CD1c-positive myeloid dendritic cell (primary cell): ENCODE measurements at regions not wholly inside any gene's neighbourhood (a gene's known extent, or its start where the extent isn't known, plus 50 kb on each side); places are given as distances from the start of the nearest gene placed in this dataset.
"Not testable (repeated sequence)": the region's sequence is repeated elsewhere in the genome, so short reads cannot be mapped to it uniquely, and the experiment has no call there.

ENCODE experiments used
- DNase-seq: peaks from one replicate; pipeline ENCODE4 v3.0.0-alpha.2; 2016; ENCODE audit errors: extremely low spot score

DNA sequence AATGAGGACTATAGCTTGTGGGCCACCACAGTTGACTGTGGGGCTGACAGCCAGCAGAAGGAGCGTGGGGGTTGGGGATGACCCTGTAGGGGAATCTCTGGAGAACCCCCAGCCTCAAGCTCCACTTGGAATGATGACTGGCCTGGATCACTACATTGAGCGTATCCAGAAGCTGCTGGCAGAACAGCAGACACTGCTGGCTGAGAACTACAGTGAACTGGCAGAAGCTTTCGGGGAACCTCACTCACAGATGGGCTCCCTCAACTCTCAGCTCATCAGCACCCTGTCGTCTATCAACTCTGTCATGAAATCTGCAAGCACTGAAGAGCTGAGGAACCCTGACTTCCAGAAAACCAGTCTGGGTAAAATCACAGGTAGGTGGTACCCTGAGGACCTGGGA lies 128.4 kb upstream of the DMRT1 start:
- no peak for DNase-seq

DNA sequence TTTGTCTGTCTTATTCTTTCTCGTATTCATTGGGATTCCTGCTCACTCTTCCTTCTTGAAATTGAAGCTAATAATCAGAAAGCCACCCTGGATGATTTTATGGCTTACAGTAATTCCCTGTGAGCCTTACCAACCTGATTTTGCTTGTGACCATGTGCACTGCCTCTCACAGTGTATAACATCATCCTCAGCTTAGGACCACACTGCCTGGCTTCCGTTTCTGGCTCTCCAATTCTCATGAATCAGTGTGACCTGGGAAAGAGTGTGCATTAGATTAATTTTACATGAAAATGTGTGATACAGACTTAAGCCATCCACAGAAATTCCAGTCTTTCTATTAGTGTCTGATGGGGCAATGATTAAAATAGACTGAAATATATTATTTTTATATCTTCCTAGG lies 126.8 kb upstream of the DMRT1 start:
- DNase-seq = no peak

DNA sequence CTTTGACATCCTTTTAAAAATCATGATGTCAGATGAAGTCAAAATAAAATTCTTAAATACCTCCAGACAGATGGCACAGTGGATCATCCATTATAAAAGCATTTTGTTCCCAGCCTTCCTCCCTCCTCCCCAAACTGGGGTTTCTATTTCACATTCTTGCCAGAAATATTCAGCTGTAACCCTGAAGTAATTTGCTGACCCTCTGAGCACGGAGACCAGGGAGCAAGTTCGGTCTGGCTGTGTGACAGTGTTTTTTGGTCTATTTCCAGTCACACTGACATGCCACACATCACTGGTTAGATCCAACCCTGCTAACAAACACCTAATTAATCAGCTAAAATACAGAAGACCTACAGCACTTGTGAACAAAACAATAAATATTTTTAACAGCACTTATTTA lies 126.2 kb upstream of the DMRT1 start:
- DNase-seq = no peak

DNA sequence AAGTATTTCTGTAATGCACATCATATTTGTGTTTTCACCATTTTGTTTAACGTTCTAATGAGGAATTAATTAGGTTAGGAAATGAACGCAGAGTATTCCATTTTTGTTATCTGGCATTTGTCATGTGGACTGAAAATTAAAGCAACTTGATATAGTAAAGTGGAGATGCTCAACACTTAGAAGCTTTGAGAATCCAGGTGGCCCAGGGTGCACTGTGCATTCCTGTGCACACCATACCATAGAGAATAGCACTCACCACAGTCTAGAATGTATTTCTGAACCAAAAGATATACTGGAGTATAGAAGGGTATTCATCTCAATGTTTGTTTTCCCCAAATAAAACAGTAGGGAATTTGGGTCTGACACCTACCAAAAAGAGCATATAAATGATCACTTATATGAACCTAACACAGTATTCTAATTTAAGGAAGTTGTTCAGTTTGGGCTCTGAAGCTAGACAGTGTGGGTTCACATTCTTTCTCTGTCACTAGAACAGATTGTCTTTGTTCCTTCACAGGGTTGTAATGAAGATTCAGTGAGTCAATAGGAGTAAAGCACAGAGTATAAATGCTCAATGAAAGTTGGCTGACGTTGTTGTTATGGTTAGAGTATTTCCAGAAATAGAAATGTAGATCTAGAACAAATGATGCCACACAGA lies 125.6 kb upstream of the DMRT1 start:
- DNase-seq = no peak

DNA sequence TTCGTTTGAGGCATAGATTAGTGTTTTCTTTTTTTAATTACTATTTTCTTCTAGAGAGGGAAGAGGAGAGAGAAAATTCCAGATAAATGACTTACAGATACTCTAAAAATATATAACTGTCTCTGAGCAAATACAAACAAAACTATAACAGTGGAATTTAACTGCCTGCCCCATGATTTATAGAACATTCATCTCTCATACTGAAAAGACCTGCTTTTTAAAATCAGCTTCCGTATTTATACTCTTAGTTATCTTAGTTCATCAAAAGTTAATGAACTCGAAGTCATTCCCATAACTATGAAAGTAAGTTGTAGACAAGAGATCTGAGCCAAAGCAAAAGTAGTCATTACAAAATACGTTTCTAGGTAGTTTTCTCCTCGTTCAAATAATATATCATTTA lies 123.8 kb upstream of the DMRT1 start:
- no peak for DNase-seq

DNA sequence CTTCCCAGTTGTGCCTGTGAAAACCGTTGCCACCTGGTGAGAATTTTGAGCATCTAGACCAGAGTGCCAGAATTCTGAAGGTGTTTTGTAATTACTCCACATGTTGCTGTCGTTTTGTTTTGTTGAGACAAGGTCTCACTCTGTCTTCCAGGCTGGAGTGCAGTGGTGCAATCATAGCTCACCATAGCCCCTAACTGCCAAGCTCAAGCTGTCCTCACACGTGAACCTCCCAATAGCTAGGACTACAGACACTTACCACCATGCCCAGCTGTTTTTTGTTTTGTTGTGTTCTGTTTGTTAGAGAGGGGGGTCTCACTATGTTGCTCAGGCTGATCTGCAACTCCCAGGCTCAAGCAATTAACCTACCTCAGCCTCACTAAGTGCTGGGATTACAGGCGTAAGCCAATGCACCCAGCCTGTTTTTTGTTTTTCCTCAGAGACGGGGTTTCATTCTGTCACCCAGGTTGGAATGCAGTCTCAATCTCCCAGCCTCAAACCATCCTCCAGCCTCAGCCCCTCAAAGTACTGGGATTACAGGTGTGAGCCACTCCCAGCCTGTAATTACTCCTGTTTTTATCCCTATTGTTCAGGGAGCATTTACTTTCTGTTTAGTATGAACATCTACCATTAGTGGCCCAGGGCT lies 121.1 kb upstream of the DMRT1 start:
- DNase-seq = no peak

DNA sequence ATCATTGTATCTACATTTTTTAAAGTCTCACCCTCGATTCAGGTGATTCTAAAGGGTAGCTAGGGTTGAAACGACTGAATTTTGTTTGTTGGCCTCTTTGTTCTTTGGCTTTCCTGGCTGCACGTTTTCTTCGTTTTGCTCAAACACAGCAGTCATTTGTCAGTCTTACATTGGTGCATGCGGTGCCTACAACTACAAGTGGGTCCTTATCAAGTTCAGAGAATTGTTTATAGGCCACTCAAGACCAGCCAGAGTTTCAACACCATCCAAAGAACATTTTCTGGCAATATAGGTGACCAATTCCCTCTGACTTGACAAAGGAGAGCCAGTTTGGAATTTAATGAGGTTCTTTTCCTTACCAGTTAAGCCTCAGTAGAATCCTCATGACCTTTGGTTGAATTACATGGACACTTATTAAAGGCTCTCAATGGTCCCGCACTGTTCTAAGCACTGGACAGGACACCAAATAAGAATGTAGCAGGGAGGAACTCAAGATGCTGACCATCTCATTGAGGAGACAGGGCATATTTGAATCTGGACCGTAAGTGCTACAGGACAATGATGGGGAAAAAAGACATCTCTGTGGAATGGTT lies 119.0 kb upstream of the DMRT1 start:
- DNase-seq = no peak

DNA sequence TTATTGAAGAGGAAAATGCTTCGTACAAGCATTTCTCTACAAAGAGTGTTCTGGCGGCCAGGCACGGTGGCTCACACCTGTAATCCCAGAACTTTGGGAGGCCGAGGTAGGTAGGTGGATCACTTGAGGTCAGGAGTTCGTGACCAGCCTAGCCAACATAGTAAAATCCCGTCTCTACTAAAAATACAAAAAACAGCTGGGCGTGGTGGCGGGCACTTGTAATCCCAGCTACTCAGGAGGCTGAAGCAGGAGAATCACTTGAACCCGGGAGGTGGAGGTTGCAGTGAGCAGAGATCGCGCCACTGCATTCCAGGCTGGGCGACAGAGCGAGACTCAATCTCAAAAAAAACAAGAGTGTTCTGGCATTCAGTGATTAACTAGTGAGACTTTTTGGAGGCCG lies 117.0 kb upstream of the DMRT1 start:
- not testable (repeated sequence) for DNase-seq

DNA sequence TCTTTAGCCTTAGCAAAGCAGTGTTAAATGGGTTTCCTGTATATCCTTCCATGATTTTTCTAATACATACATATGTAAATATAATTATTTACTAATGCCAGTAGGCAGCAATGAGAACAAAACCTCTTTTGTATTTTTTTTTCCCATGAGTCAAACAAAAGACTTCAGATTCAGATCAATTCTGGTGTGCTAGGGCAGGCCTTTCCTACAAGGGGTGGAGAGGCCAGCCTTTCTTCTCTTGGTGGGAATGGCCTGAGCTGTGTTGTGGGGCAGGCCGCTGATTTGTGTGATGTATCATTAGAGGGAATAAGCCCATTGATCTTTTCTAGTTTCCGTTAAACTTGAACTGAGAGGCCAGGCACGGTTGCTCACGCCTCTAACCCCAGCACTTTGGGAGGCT lies 115.5 kb upstream of the DMRT1 start:
- no peak for DNase-seq

DNA sequence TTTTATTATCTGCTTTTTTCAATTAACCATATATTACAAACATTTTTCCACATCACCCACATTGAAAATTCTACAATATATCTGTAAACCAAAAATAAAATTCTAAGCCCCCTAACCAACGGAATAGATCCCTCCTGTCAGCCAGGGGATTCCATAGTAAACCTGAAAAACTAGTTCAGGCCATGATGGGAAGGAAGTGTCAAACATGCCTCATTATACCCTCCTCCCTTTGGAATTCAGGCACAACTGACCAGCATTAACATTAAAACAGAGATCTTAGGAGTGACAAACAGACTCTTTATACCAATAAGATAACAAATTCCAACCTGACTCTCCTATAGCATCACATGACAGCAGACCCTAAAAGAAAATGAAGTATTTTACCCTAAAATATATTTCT lies 113.7 kb upstream of the DMRT1 start:
- no peak for DNase-seq

DNA sequence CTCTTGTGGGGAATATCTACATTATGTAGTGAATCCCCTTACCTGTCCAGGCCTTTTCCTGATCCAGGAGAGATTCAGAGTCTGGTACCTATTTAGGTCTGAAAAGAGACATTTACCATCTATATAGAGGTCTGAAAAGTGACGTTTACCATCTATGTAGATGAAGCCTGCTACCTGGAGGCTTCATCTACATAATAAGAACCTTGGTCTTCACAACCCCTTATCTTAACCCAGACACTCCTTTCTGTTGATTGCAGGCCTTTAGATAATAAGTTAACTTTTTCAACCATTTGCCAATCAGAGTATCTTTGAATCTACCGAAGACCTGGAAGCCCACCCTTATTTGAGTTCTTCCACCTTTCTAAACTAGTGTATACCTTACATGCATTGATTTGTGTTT lies 113.0 kb upstream of the DMRT1 start:
- no peak for DNase-seq

DNA sequence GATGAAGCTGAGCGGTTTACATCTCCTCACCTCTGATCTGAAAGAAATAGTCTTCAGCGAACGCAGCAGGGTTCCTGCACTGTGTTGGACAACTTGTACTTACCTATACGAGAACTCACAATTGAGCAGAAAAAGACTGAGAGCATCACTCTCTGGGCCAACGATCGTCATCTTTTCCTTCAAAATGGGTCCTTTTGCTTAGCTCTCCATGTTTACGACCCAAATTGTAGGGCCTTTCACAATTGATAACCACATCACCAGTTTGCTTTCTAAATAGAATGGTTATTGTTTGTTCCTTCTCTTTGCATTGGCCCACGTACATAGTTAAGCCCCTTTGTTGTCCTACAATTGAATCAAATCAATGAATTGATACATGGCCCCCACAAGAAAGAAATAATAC lies 110.0 kb upstream of the DMRT1 start:
- DNase-seq = no peak

DNA sequence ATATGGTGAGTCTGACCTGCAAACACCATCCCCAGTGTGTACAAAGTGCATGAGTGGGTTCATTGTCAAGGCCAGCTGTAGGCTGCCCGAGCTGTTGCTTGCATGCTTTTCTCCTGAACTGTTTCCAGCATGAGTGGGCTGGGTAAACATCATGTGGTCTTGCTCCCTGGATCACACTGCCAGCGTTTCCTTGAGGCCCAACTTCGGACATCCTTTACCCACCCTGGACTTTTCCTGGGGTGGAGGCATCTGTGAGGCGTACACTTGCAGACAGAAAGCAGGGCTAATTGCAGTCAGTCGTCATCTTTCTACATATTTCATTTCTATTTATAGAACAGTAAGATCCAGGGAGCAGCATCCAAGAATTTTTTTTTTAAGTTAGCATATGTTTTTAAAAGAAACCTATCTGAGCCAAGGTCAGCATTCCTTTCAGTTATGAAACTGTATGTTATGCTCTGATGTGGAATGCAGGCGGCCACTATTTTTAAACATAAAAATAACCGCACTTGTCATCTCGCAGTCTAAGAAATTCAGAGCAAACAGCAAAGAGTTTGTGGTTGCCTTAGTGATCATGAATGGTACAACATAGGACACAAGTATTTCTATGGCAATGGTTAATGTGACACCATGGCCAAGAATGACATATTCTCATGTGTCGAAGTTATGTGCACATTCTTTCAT lies 106.5 kb upstream of the DMRT1 start:
- no peak for DNase-seq

DNA sequence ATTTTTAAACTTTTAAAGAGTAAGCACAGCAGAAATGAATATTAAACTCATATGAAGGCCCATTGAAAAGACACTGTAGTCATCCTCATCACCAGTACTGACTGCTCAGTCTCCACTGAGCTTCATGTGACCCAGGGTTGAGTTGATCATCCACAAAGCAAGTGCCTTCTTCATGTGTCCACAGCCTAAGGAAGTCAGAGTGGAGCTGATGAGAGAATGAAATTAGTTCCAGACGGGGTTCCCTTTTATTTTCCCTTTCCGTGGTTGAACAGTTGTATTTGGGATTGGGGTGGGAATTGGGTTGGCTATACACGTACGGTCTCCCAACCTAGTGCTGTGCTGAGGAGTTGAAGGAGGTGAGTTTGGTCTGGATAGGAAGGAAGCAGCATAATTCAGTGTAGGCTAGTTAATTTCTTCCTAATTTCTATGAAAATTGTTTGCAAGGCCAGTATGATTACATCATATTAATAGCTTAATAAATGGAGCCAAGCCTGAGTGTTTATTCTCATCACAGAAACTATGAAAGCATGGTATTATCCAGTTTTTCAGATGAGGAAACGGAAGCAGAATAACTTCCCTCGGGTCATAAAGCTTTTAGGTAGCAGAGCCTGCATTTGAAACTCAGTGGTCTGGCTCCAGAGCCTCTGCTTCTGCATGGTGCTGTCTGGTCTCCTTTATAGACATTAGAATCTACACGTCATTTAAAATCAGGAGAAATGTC lies 103.9 kb upstream of the DMRT1 start:
- no peak for DNase-seq

DNA sequence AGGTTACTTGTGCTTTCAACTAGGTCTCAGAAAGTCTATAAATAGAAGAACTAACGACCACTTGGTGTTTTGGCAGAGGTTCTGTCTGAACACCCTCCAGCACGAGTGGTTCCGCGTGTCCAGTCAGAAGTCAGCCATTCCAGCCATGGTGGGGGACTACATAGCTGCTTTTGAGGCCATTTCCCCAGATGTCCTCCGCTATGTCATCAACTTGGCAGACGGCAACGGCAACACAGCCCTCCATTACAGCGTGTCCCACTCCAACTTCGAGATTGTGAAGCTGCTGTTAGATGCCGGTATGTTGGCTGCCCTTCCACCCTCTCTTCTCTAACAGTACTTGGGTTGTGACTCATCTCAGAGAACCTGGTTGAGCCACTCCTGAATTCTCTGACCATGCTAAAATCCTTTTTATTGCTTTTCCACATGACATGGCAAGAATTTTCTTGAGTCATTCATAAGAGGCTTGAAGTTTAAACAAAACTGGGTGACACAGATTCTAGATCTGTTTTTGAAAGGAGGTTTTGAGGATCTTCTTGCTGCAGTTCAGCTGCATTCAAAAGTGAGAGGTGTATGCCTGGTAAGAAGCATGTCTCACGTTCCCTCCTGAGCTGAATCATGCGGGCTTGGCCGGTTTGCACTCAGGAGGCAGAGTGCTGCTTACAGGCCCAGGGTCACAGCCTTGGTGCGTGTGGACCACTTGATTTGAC lies 103.1 kb upstream of the DMRT1 start:
- no peak for DNase-seq

DNA sequence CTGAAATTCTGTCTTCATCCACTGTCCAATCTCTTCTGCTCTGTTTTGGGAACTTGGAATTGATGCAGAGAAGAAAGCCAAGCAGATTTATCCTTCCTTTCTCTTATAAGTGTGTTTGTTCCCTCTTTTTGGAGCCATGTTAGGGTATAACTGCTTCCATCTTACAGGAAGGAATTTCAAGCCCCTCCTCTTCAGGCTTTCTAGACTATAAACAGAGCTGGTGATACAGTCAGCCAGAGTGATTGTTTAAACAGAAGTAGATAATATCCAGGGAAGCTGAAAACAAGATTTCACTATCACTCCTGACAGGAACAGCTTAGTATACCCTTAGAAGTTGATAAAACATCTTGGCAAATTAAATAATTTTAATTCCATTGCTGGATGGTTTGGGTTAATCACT lies 102.1 kb upstream of the DMRT1 start:
- DNase-seq = no peak

DNA sequence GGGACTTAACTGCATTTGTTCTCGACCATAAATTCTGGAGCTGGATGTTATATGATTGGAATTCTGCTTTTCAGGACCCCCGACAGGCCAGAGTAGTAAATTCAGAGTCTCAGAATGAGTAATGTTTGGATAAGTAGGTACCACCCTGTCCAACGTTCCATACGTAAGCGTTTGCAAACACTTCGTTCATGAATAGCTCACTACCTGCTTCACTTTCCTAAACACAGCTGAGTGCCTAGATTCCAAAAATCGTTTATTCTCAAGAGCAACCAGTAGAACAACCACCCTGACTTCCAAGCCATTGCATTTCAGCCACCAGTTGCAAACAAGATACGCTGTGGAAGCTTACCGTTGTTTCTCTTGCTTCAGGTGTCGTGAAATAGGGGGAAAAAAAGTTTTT lies 101.3 kb upstream of the DMRT1 start:
- DNase-seq = no peak

DNA sequence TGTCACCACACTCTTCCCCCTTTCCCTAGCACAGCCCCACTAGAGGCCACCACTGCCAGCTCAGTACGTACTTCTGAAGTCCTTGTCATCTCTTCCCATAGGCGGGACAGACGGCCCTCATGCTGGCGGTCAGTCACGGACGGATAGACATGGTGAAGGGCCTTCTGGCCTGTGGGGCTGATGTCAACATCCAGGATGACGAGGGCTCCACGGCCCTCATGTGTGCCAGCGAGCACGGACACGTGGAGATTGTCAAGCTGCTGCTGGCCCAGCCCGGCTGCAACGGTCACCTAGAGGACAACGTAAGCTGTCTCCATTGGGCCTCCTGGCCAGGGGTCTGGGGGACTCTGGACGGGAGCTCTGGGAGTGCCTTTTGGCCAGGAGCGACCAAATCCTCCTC lies 99.4 kb upstream of the DMRT1 start:
- DNase-seq = no peak

DNA sequence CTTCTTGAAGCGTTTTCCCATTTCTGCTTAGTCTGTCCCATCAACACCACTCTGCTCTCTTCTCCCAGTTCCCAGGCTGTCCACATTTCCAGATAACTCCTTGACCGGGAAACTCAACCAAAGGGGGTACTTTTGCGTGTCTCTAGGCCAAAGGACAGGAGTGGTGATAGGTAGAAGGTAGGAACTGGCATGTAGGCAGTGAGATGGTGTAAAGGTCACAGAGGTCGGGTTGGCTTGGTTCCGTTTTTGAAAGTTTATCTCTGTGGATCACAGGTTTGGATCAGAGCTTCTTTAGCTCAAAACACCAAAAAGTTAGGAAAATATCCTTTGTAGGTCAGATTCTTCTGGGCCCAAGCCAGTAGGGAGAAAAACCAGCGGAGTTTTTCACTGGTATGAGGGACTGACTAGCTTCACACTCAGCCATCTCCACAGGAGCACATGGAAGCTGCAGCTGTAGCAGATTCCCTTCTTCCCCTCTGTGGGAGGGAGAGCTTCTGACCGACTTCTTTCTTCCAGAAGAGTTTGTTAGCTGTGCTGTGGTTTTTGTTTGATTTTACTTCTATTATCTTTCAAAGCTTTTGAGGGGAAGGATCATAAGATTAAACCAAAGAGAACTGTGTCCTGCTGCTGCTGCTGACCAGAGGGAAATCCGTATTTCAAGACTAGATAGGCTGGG lies 98.4 kb upstream of the DMRT1 start:
- DNase-seq = no peak

DNA sequence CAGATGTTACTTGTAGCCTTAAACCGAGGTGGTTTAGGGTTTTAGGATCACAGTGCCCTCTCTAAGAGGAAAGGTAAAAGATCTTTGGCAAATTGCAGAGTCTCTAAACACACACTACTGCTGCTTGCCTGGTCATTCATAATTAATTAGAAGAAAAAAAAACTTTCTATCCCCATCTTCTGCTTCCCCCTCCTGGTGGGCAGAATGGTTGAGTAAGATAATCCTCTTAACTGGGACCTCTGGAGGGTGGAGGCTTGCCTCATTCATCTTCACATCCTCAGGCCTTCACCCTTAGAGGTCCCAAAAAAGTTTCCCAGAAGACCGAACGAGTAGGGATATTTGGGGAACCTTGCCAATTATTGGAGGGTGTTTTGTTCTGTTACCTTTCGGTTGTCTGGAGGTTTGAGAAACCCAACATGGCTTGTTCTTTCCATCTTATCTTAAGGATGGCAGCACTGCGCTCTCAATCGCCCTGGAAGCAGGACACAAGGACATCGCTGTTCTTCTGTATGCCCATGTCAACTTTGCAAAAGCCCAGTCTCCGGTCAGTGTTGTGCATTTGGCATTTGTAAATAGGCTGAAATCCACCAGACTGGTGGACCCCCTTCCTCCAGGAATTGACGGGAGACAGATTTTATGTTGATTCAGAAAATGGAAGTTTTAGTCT lies 97.3 kb upstream of the DMRT1 start:
- DNase-seq = no peak
